GM23338 (cell line): ENCODE measurements at regions not wholly inside any gene's neighbourhood (a gene's known extent, or its start where the extent isn't known, plus 50 kb on each side); places are given as distances from the start of the nearest gene placed in this dataset.

Experiments
- ATAC-seq: fragments of 200-7000 bp; cut with Tn5 transposase; 3 replicates; pipeline ENCODE4 v1.9.1; 2020
- DNase-seq: peaks from one replicate; pipeline ENCODE4 v3.0.0-alpha.2; 2015; ENCODE audit warnings: low spot score
- H2AFZ ChIP-seq: fragments of 200-600 bp; sonication (generic); 2 replicates; pipeline ENCODE4 v1.8.0; 2016; ENCODE audit warnings: antibody characterized with exemption, mild to moderate bottlenecking, moderate library complexity
- H3F3A ChIP-seq: fragments of 200-600 bp; sonication (generic); replicated peaks from 2 replicates; pipeline ENCODE4 v1.8.0; 2017; ENCODE audit warnings: antibody characterized with exemption, mixed run types, low read depth
- H3K27ac ChIP-seq: fragments of 200-600 bp; sonication (generic); 2 replicates; pipeline ENCODE4 v1.6.1; 2016; ENCODE audit warnings: low read depth
- H3K27me3 ChIP-seq: fragments of 200-600 bp; sonication (generic); 2 replicates; pipeline ENCODE4 v1.8.0; 2016; ENCODE audit warnings: mild to moderate bottlenecking, mixed run types, moderate library complexity; ENCODE audit not compliant: insufficient read depth
- H3K36me3 ChIP-seq: fragments of 200-600 bp; sonication (generic); 2 replicates; pipeline ENCODE4 v1.8.0; 2016; ENCODE audit warnings: mild to moderate bottlenecking; ENCODE audit not compliant: insufficient read depth
- H3K4me1 ChIP-seq: fragments of 200-600 bp; sonication (generic); 2 replicates; pipeline ENCODE4 v1.8.0; 2016; ENCODE audit warnings: mild to moderate bottlenecking, moderate library complexity; ENCODE audit not compliant: insufficient read depth
- H3K4me2 ChIP-seq: fragments of 200-600 bp; sonication (generic); 2 replicates; pipeline ENCODE4 v1.7.1; 2017; ENCODE audit warnings: mixed run types
- H3K4me3 ChIP-seq: fragments of 200-600 bp; sonication (generic); 2 replicates; pipeline ENCODE4 v1.6.1; 2016; ENCODE audit warnings: mixed run types
- H3K79me2 ChIP-seq: fragments of 200-600 bp; sonication (generic); replicated peaks from 2 replicates; pipeline ENCODE4 v1.8.0; 2017; ENCODE audit warnings: mild to moderate bottlenecking; ENCODE audit not compliant: insufficient read depth
- H3K9me2 ChIP-seq: fragments of 200-600 bp; sonication (generic); 2 replicates; pipeline ENCODE4 v1.8.0; 2017; ENCODE audit not compliant: insufficient read depth
- H4K20me1 ChIP-seq: fragments of 200-600 bp; sonication (generic); replicated peaks from 2 replicates; pipeline ENCODE4 v1.8.0; 2017; ENCODE audit warnings: mild to moderate bottlenecking; ENCODE audit not compliant: insufficient read depth
- H3K27ac Mint-ChIP-seq: 2 replicates; pipeline ENCODE4 v1.8.0; 2020; ENCODE audit warnings: inconsistent platforms, mild to moderate bottlenecking, moderate library complexity, mixed read lengths
- H3K27me3 Mint-ChIP-seq: 3 replicates; pipeline ENCODE4 v1.8.0; 2022; ENCODE audit warnings: low read depth, mild to moderate bottlenecking, moderate library complexity, mixed read lengths, inconsistent platforms; ENCODE audit not compliant: insufficient read depth, poor library complexity
- H3K36me3 Mint-ChIP-seq: 3 replicates; pipeline ENCODE4 v1.8.0; 2021; ENCODE audit warnings: low read depth, mild to moderate bottlenecking, inconsistent platforms, moderate library complexity, mixed read lengths
- H3K4me1 Mint-ChIP-seq: 3 replicates; pipeline ENCODE4 v1.8.0; 2020; ENCODE audit warnings: mild to moderate bottlenecking, inconsistent platforms, mixed read lengths
- H3K4me3 Mint-ChIP-seq: 3 replicates; pipeline ENCODE4 v1.8.0; 2021; ENCODE audit warnings: moderate library complexity, mild to moderate bottlenecking, inconsistent platforms, mixed read lengths
- H3K9me3 Mint-ChIP-seq: 3 replicates; pipeline ENCODE4 v1.8.0; 2020; ENCODE audit warnings: moderate library complexity, mild to moderate bottlenecking, inconsistent platforms, mixed read lengths
- CREB1 ChIP-seq: fragments of 250-450 bp; sonication (Bioruptor Pico); IDR thresholded peaks from 2 replicates; pipeline ENCODE4 v1.5.0; 2020; ENCODE audit warnings: low read depth, mild to moderate bottlenecking, moderate library complexity
- EZH2 ChIP-seq: fragments of 200-600 bp; sonication (generic); IDR thresholded peaks from one replicate; pipeline ENCODE4 v1.8.0; 2017; ENCODE audit warnings: antibody characterized with exemption, mild to moderate bottlenecking, low read depth; ENCODE audit not compliant: unreplicated experiment
- EZH2phosphoT487 ChIP-seq: fragments of 200-600 bp; sonication (generic); IDR thresholded peaks from one replicate; pipeline ENCODE4 v1.8.1; 2018; ENCODE audit warnings: antibody characterized with exemption; ENCODE audit not compliant: unreplicated experiment
- JUNB ChIP-seq: IDR thresholded peaks from one replicate; pipeline ENCODE4 v1.6.1; 2016; ENCODE audit warnings: antibody characterized with exemption; ENCODE audit not compliant: unreplicated experiment
- STAT1 ChIP-seq: IDR thresholded peaks from one replicate; pipeline ENCODE4 v1.6.1; 2016; ENCODE audit warnings: antibody characterized with exemption; ENCODE audit not compliant: unreplicated experiment
- ZNF114 ChIP-seq: fragments of 250-450 bp; sonication (Bioruptor Pico); IDR thresholded peaks from 2 replicates; pipeline ENCODE4 v1.5.0; 2020; ENCODE audit warnings: mild to moderate bottlenecking, moderate library complexity
- ZNF331 ChIP-seq: fragments of 250-450 bp; sonication (Bioruptor Pico); IDR thresholded peaks from 2 replicates; pipeline ENCODE4 v1.5.0; 2020; ENCODE audit warnings: low read depth, mild to moderate bottlenecking, moderate library complexity
- TF ChIP-seq, protein P1 (sequence below), 2 experiments: fragments of 200-600 bp in 1 of 2; sonication (generic) in 1 of 2; conservative IDR thresholded peaks; 2 replicates each; pipeline versions ENCODE4 v1.5.1 to v1.6.1; 2016 to 2017; ENCODE audit warnings: antibody characterized with exemption in 2 of 2, low read depth in 2 of 2, mild to moderate bottlenecking in 2 of 2, moderate library complexity in 1 of 2
- TF ChIP-seq, protein P2 (sequence below): fragments of 250-450 bp; sonication (Bioruptor Pico); IDR thresholded peaks from 2 replicates; pipeline ENCODE4 v1.5.0; 2020; ENCODE audit warnings: mild to moderate bottlenecking, moderate library complexity

DNA sequence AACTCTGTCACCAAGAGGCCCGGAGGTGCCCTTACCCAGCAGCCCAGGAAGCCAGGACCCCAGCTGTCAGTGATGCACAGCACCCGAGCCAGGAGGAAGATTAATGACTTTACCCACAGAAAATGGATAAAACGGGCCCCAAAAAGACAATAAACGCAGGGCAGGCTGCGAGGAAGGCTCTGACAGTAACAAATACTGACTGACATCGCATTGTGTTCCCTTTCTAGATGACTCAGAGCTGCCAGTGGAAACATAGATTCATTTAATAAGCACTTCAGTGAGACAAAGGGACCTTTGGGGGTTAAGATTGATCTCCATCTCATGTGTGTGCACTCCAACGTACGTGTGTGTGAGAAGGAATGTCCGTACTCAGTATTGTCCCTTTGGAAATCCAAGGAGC lies 225.3 kb upstream of the PPP2R3A start (continued):
- TF ChIP-seq, protein P1, sequence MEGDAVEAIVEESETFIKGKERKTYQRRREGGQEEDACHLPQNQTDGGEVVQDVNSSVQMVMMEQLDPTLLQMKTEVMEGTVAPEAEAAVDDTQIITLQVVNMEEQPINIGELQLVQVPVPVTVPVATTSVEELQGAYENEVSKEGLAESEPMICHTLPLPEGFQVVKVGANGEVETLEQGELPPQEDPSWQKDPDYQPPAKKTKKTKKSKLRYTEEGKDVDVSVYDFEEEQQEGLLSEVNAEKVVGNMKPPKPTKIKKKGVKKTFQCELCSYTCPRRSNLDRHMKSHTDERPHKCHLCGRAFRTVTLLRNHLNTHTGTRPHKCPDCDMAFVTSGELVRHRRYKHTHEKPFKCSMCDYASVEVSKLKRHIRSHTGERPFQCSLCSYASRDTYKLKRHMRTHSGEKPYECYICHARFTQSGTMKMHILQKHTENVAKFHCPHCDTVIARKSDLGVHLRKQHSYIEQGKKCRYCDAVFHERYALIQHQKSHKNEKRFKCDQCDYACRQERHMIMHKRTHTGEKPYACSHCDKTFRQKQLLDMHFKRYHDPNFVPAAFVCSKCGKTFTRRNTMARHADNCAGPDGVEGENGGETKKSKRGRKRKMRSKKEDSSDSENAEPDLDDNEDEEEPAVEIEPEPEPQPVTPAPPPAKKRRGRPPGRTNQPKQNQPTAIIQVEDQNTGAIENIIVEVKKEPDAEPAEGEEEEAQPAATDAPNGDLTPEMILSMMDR (conservative IDR thresholded peaks at IDR 0.05; ENCODE audit: low read depth in 2 of 2): no peak
- TF ChIP-seq JUNB (no peak), EZH2phosphoT487 (no peak)
- TF ChIP-seq, protein P2, sequence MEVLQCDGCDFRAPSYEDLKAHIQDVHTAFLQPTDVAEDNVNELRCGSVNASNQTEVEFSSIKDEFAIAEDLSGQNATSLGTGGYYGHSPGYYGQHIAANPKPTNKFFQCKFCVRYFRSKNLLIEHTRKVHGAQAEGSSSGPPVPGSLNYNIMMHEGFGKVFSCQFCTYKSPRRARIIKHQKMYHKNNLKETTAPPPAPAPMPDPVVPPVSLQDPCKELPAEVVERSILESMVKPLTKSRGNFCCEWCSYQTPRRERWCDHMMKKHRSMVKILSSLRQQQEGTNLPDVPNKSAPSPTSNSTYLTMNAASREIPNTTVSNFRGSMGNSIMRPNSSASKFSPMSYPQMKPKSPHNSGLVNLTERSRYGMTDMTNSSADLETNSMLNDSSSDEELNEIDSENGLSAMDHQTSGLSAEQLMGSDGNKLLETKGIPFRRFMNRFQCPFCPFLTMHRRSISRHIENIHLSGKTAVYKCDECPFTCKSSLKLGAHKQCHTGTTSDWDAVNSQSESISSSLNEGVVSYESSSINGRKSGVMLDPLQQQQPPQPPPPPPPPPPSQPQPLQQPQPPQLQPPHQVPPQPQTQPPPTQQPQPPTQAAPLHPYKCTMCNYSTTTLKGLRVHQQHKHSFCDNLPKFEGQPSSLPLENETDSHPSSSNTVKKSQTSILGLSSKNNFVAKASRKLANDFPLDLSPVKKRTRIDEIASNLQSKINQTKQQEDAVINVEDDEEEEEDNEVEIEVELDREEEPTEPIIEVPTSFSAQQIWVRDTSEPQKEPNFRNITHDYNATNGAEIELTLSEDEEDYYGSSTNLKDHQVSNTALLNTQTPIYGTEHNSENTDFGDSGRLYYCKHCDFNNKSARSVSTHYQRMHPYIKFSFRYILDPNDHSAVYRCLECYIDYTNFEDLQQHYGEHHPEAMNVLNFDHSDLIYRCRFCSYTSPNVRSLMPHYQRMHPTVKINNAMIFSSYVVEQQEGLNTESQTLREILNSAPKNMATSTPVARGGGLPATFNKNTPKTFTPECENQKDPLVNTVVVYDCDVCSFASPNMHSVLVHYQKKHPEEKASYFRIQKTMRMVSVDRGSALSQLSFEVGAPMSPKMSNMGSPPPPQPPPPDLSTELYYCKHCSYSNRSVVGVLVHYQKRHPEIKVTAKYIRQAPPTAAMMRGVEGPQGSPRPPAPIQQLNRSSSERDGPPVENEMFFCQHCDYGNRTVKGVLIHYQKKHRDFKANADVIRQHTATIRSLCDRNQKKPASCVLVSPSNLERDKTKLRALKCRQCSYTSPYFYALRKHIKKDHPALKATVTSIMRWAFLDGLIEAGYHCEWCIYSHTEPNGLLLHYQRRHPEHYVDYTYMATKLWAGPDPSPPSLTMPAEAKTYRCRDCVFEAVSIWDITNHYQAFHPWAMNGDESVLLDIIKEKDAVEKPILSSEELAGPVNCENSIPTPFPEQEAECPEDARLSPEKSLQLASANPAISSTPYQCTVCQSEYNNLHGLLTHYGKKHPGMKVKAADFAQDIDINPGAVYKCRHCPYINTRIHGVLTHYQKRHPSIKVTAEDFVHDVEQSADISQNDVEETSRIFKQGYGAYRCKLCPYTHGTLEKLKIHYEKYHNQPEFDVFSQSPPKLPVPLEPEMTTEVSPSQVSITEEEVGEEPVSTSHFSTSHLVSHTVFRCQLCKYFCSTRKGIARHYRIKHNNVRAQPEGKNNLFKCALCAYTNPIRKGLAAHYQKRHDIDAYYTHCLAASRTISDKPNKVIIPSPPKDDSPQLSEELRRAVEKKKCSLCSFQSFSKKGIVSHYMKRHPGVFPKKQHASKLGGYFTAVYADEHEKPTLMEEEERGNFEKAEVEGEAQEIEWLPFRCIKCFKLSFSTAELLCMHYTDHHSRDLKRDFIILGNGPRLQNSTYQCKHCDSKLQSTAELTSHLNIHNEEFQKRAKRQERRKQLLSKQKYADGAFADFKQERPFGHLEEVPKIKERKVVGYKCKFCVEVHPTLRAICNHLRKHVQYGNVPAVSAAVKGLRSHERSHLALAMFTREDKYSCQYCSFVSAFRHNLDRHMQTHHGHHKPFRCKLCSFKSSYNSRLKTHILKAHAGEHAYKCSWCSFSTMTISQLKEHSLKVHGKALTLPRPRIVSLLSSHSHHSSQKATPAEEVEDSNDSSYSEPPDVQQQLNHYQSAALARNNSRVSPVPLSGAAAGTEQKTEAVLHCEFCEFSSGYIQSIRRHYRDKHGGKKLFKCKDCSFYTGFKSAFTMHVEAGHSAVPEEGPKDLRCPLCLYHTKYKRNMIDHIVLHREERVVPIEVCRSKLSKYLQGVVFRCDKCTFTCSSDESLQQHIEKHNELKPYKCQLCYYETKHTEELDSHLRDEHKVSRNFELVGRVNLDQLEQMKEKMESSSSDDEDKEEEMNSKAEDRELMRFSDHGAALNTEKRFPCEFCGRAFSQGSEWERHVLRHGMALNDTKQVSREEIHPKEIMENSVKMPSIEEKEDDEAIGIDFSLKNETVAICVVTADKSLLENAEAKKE (CRISPR knock-in tag): no peak

GRCh38 chr3:135740751-135741150 lies 224.8 kb upstream of the PPP2R3A start:
- Histone ChIP-seq H3K27me3 (no peaks in the 10 kb centered on the region), H4K20me1 (no peaks in the 10 kb centered on the region), H3K27ac (no peak overlapping the region), H3F3A (no peaks in the 10 kb centered on the region), H3K79me2 (no peaks in the 10 kb centered on the region), H3K4me1 (peaks cover 4% of the 10 kb centered on the region; the same call in 1 of the 2 replicates), H3K4me2 (no peak overlapping the region), H2AFZ (peak overlapping the region; percentile 38; the same call in 1 of the 2 replicates), H3K9me2 (0 out of 2 replicates have a peak, but pooled peaks cover 4% of the 10 kb centered on the region), H3K4me3 (no peak overlapping the region), H3K36me3 (no peaks in the 10 kb centered on the region)
- Mint-ChIP-seq H3K36me3 (no peaks in the 10 kb centered on the region; the same call in 2 of the 3 replicates), H3K27me3 (no peaks in the 10 kb centered on the region), H3K9me3 (peaks cover 9% of the 10 kb centered on the region), H3K27ac (no peak overlapping the region), H3K4me1 (peaks cover 5% of the 10 kb centered on the region; the same call in 2 of the 3 replicates), H3K4me3 (no peak overlapping the region)
- ATAC-seq: no peak
- no peak for DNase-seq
- TF ChIP-seq ZNF331 (CRISPR knock-in tag) (no peak), CREB1 (CRISPR knock-in tag) (no peak), ZNF114 (CRISPR knock-in tag) (no peak), STAT1 (no peak), EZH2 (no peak), JUNB (no peak)
